Suprapubic skin (tissue), 3 donors: ENCODE measurements at regions not wholly inside any gene's neighbourhood (a gene's known extent, or its start where the extent isn't known, plus 50 kb on each side); places are given as distances from the start of the nearest gene placed in this dataset.

Experiments used
- POLR2A ChIP-seq, 2 donors: fragments of 450-650 bp; IDR thresholded peaks; one replicate each; pipeline ENCODE4 v1.6.1; 2017; ENCODE audit warnings: antibody characterized with exemption in 2 of 2, mild to moderate bottlenecking in 2 of 2, moderate library complexity in 2 of 2
- TF ChIP-seq, protein P1 (sequence below), 2 donors: fragments of 200-600 bp in 1 of 2; fragments of 450-650 bp in 1 of 2; sonication (generic) in 1 of 2; IDR thresholded peaks; one replicate each; pipeline ENCODE4 v1.5.1; 2016 to 2019; ENCODE audit warnings: antibody characterized with exemption in 2 of 2, mild to moderate bottlenecking in 1 of 2, moderate library complexity in 1 of 2

- TF ChIP-seq, protein P1, sequence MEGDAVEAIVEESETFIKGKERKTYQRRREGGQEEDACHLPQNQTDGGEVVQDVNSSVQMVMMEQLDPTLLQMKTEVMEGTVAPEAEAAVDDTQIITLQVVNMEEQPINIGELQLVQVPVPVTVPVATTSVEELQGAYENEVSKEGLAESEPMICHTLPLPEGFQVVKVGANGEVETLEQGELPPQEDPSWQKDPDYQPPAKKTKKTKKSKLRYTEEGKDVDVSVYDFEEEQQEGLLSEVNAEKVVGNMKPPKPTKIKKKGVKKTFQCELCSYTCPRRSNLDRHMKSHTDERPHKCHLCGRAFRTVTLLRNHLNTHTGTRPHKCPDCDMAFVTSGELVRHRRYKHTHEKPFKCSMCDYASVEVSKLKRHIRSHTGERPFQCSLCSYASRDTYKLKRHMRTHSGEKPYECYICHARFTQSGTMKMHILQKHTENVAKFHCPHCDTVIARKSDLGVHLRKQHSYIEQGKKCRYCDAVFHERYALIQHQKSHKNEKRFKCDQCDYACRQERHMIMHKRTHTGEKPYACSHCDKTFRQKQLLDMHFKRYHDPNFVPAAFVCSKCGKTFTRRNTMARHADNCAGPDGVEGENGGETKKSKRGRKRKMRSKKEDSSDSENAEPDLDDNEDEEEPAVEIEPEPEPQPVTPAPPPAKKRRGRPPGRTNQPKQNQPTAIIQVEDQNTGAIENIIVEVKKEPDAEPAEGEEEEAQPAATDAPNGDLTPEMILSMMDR (IDR thresholded peaks at IDR 0.05): no peak
- TF ChIP-seq POLR2A (IDR thresholded peaks at IDR 0.05): no peak
Measured at GRCh38 chr1:148379170-148379500, 104.0 kb downstream of the PPIAL4G start.
